Sciatic nerve (tissue), 2 donors: ENCODE measurements at regions not wholly inside any gene's neighbourhood (a gene's known extent, or its start where the extent isn't known, plus 50 kb on each side); places are given as distances from the start of the nearest gene placed in this dataset.
"Not testable (repeated sequence)": the region's sequence is repeated elsewhere in the genome, so short reads cannot be mapped to it uniquely, and the experiment has no call there.

Source experiments
- ATAC-seq: fragments of 200-7000 bp; cut with Tn5 transposase; one replicate; pipeline ENCODE4 v1.9.1; 2020; ENCODE audit warnings: mild to moderate bottlenecking, moderate library complexity
- DNase-seq: peaks from one replicate; pipeline ENCODE4 v3.0.0-alpha.2; 2020; ENCODE audit warnings: low spot score
- intact Hi-C: fragments of 100-400 bp; cut with DNase I; formaldehyde crosslinking; loops from one replicate; pipeline ENCODE4 v1.14.2; 2022
- donor health status: DM: no; HTN: no; CAD: no.
- donor health status: DM: no; HTN: no; CAD: no.

DNA sequence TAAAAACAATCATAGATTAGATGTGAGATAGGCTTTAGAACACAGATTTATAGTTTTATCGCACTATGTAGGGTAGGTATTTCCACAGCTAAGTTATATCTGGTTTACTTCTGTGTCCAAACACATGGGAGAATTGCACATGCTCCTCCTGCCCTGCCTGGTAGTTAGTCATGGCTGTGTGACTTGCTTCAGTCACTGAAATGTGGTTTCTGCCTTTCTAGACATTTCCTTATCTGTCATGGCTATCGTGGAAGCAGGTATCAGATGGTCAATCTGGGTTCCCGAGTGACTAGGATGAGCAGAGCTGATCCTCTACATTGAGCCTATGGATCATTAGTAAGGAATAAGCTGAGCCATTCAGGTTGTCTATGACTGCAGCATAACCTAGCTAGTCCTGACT is 117.8 kb upstream of the GMDS start:
- intact Hi-C loops, result no loop called here
- DNase-seq (no peak), ATAC-seq (no peak)

GRCh38 chr6:2361195-2361594 is 115.8 kb upstream of the GMDS start:
- no peak for ATAC-seq
- no peak for DNase-seq
- intact Hi-C loops, result no loop called here

DNA sequence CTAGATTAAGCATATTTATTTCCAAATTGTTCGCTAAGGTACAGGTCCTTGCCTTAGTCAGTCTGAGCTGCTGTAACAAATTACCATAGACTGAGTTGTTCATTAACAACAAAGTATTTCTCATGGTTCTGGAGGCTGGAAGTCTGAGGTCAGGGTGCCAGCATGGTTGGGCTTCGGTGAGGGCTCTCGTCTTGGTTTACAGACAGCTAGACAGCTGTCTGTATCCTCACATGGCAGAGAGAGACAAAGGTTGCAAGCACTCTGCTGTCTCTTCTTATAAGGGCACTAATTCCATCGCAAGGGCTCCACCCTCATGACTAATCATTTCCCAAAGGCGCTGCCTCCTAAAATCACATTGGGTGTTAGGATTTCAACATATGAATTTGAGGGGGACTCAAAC is 115.3 kb upstream of the GMDS start:
- ATAC-seq, result no peak

GRCh38 chr6:2360126-2360525 is 114.7 kb upstream of the GMDS start:
- ATAC-seq (no peak), DNase-seq (no peak)
- intact Hi-C loops, result no loop called here

More for the DNA sequence above, 115.3 kb upstream of the GMDS start:
- DNase-seq, result no peak
- intact Hi-C loops, result no loop called here

GRCh38 chr6:2355150-2355549 is 109.7 kb upstream of the GMDS start:
- DNase-seq (no peak), ATAC-seq (no peak)
- intact Hi-C loops, result no loop called here

DNA sequence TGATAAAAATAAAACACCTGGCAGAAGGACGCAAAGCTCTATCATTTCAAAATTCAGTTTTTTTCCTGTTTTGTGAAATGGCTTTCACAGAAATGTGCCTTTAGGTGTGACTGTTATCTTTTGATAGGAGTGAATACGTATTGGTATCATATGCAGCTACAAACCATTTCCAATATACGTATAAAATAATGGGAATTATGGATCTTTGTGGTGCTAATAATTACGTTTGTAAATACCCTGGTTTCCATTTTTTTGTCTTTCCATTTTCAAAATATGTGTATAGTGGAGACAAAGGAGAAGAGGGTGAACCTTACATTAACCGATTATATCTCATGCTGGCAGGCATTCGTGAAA is 108.7 kb upstream of the GMDS start:
- DNase-seq (no peak), ATAC-seq (no peak)
- intact Hi-C loops, result loop anchor here (5.0 kb wide), 1 partner anchor 752 kb away; no protein-coding TSS in a partner anchor

- intact Hi-C loops, result loop anchor here (5.0 kb wide), 1 partner anchor 751 kb away; no protein-coding TSS in a partner anchor
- peak; percentile 90 for ATAC-seq
Observed at GRCh38 chr6:2353412-2354137, 108.2 kb upstream of the GMDS start.

GRCh38 chr6:2351807-2352431 is 106.5 kb upstream of the GMDS start:
- ATAC-seq, result peak; percentile 55
- intact Hi-C loops, result loop anchor here (5.0 kb wide), 1 partner anchor 750 kb away; no protein-coding TSS in a partner anchor
- DNase-seq, result no peak

More at GRCh38 chr6:2353412-2354137, 108.2 kb upstream of the GMDS start:
- peak; percentile 79 for DNase-seq

DNA sequence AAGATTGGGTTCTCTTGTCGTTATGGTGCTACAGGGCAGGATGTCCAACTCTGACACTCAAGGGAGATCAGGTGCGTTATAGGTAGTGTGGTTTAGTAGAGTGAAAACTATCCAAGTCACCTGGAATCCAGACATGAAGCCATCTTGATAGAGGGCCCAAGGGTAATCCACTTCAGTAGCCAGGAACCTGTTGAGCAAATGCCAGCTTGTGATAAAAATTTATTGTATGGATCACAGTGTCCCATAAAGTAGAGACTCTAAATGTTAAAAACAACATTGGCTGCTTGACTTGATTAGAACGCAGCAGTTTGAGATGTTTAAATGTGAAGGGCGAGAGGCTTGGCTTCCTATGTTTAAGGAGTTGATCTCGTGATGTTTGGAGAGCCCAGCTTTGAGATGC is 105.7 kb upstream of the GMDS start:
- no peak for ATAC-seq
- no peak for DNase-seq
- intact Hi-C loops, result loop anchor here (5.0 kb wide), 1 partner anchor 749 kb away; no protein-coding TSS in a partner anchor

DNA sequence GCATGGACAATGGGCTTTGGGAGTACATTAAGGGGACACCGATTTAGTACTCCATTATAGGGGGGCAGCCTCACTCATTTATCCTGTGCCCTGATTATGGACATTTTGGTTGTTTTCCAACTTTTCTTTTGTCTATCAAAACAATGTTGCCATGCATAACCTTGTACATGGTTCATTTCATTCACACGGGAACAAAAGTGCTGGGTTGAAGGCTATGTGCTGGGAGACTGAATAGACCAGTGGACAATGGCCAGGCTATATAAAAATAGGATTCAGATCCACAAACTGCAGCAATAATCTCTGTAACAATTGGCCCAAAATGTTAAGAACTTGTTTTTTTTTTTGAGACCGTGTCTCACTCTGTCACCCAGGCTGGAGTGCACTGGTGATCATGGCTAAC is 100.7 kb upstream of the GMDS start:
- intact Hi-C loops, result no loop called here
- DNase-seq, result no peak
- no peak for ATAC-seq

DNA sequence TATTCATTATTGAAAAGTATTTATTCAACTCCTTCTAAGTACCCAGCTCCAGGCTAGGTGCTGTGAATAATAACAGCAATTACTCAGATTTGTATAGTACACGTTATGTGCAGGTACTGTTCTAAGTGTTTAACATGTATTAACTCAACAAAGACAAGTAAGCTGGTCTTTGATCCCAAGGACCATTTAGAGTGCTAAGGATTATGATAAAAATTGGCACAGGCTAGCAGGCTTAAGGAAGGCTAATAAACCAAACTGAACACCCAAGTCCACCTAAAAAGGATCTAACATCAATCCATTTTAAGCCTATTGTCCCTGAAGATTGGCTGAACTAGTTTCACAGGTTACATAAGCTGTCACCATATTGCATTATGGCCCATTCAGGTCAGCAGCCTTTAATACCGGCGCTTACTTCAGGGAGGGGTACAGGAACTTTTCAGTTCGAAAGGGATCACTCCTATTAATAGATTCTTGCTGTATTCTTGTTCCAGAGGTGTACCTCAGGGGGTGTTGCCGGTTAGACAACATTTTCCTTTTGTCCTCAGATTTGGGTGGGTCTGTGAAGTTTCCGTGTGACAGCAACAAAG is 99.0 kb upstream of the GMDS start:
- DNase-seq, result no peak
- ATAC-seq, result no peak
- intact Hi-C loops, result no loop called here

- ATAC-seq (no peak), DNase-seq (no peak)
- intact Hi-C loops, result no loop called here
Observed at GRCh38 chr6:2327591-2327990, 82.2 kb upstream of the GMDS start.

- no peak for ATAC-seq
- DNase-seq, result no peak
- intact Hi-C loops, result no loop called here
Observed at GRCh38 chr6:2324166-2324953, 79.0 kb upstream of the GMDS start.

DNA sequence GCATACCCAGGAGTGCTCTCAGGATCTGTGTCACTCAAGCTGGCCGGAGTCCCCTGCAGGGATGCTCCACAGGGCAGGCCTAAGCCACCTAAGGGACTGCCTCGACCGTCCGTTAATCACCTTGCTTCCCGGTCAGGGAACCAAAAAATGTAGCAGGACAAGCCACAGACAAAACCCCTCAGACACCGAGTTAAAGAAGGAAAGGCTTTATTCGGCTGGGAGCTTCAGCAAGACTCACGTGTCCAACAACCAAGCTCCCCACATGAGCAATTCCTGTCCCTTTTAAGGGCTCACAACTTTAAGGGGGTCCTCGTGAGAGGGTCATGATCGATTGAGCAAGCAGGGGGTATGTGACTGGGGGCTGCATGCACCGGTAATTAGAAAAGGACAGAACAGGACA is 72.1 kb upstream of the GMDS start:
- intact Hi-C loops, result loop anchor here (5.0 kb wide), 1 partner anchor 35 kb away; no protein-coding TSS in a partner anchor
- not testable (repeated sequence) for ATAC-seq, DNase-seq

GRCh38 chr6:2314641-2315040 is 69.2 kb upstream of the GMDS start:
- intact Hi-C loops, result loop anchor here (5.0 kb wide), 1 partner anchor 32 kb away; no protein-coding TSS in a partner anchor
- no peak for ATAC-seq
- no peak for DNase-seq

- intact Hi-C loops, result no loop called here
- DNase-seq (no peak), ATAC-seq (no peak)
Observed at GRCh38 chr6:2310042-2310441, 64.6 kb upstream of the GMDS start.

DNA sequence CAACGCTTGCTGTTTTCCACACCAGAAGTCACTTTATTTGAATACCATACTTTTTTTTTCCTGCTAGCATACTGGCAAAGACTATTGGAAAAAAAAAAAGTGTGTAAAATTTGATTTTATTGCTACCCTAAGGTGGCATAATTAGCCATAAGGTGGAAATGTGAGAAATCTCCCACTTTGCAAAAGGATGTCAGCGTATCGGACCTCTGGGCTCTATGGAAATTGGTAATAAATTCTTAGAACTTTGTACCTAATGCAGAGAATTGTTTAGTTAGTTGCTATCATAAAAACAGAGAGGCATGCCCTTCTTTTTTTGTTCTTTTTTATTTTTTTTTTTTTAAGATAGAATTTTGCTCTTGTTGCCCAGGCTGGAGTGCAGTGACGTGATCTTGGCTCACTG is 63.7 kb upstream of the GMDS start:
- DNase-seq, result no peak
- intact Hi-C loops, result no loop called here
- no peak for ATAC-seq

DNA sequence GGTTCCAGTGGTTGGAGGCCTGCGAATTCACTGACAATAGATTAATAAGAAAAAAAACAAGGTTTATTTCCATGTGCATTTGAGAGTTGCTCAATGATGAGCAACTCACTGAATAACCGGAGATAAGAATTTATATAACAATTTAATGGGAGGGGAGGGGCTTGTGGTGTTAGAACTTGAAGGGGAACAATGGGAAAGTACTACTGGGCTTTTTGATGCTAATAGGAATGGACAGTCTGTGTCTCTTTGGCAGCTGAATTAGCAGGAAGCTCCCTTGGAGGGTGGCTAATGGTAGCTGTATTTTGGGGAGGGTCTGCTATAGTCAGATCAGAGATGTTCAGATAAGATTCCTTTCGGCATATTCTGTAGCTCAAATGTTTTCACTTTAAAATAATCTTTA is 62.4 kb upstream of the GMDS start:
- DNase-seq (no peak), ATAC-seq (no peak)
- intact Hi-C loops, result no loop called here

DNA sequence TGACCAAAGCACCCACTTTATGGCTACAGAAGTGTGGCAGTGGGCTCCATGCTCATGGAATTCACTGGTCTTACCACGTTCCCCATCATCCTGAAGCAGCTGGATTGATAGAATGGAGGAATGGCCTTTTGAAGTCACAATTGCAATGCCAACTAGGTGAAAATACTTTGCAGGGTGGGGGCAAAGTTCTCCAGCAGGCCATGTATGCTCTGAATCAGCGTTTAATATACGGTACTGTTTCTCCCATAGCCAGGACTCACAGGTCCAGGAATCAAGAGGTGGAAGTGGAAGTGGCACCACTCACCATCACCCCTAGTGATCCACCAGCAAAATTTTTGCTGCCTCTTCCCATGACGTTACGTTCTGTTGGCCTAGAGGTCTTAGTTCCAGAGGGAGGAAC is 60.5 kb upstream of the GMDS start:
- intact Hi-C loops, result no loop called here
- ATAC-seq (no peak), DNase-seq (no peak)
